Liver (tissue), 8 donors: ENCODE measurements at regions not wholly inside any gene's neighbourhood (a gene's known extent, or its start where the extent isn't known, plus 50 kb on each side); places are given as distances from the start of the nearest gene placed in this dataset.

Experiments used
- DNase-seq: peaks from one replicate; pipeline ENCODE4 v3.0.0-alpha.2; 2017; ENCODE audit warnings: low spot score
- H3K27ac ChIP-seq, 2 donors: one replicate each; pipeline ENCODE4 v1.7.0; 2013; ENCODE audit warnings: inconsistent platforms in 2 of 2, low read length in 2 of 2, control low read depth in 1 of 2, low read depth in 1 of 2, mild to moderate bottlenecking in 1 of 2
- H3K27me3 ChIP-seq, 4 donors: one replicate each; pipeline versions ENCODE4 v1.6.1 to v1.7.0; 2013; ENCODE audit warnings: low read length in 3 of 4, inconsistent platforms in 1 of 4, mild to moderate bottlenecking in 1 of 4, moderate library complexity in 1 of 4; ENCODE audit not compliant: control insufficient read depth in 4 of 4, insufficient read depth in 4 of 4
- H3K36me3 ChIP-seq, 4 donors: one replicate each; pipeline versions ENCODE4 v1.6.1 to v1.7.0; 2013; ENCODE audit warnings: low read length in 3 of 4, mild to moderate bottlenecking in 3 of 4, low read depth in 1 of 4, moderate library complexity in 1 of 4; ENCODE audit not compliant: control insufficient read depth in 4 of 4, insufficient read depth in 3 of 4
- H3K4me1 ChIP-seq, 4 donors: one replicate each; pipeline versions ENCODE4 v1.6.1 to v1.7.0; 2013; ENCODE audit warnings: low read length in 3 of 4, mild to moderate bottlenecking in 3 of 4, moderate library complexity in 1 of 4; ENCODE audit not compliant: control insufficient read depth in 4 of 4, insufficient read depth in 4 of 4
- H3K4me3 ChIP-seq, 3 donors: one replicate each; pipeline versions ENCODE4 v1.6.1 to v1.7.0; 2013; ENCODE audit warnings: low read length in 3 of 3, control low read depth in 1 of 3, low read depth in 1 of 3, mild to moderate bottlenecking in 1 of 3
- H3K9ac ChIP-seq, 2 donors: one replicate each; pipeline ENCODE4 v1.7.0; 2013; ENCODE audit warnings: low read length in 2 of 2, mild to moderate bottlenecking in 2 of 2, moderate library complexity in 2 of 2, control low read depth in 1 of 2, low read depth in 1 of 2
- H3K9me3 ChIP-seq, 4 donors: one replicate each; pipeline versions ENCODE4 v1.6.1 to v1.7.0; 2013; ENCODE audit warnings: low read length in 3 of 4; ENCODE audit not compliant: control insufficient read depth in 4 of 4
- ATF3 ChIP-seq: IDR thresholded peaks from 2 replicates; pipeline ENCODE4 v1.6.1; 2016; ENCODE audit warnings: antibody characterized with exemption
- CTCF ChIP-seq: fragments of 150-350 bp; IDR thresholded peaks from 2 replicates; pipeline ENCODE4 v1.5.1; 2017; ENCODE audit warnings: improper control_type of control experiment, low read depth, low read length; ENCODE audit not compliant: missing input control
- EGR1 ChIP-seq, 2 donors: IDR thresholded peaks; 2 replicates each; pipeline ENCODE4 v1.6.1; 2016 to 2018; ENCODE audit warnings: antibody characterized with exemption in 2 of 2, low read depth in 2 of 2
- FOXA1 ChIP-seq: IDR thresholded peaks from 2 replicates; pipeline ENCODE4 v1.6.1; 2016; ENCODE audit warnings: antibody characterized with exemption
- FOXA2 ChIP-seq: IDR thresholded peaks from 2 replicates; pipeline ENCODE4 v1.6.1; 2016; ENCODE audit warnings: antibody characterized with exemption
- GABPA ChIP-seq, 2 donors: IDR thresholded peaks in 1 of 2; conservative IDR thresholded peaks in 1 of 2; 2 replicates each; pipeline ENCODE4 v1.6.1; 2016; ENCODE audit warnings: antibody characterized with exemption in 2 of 2, mild to moderate bottlenecking in 1 of 2, moderate library complexity in 1 of 2
- HNF4A ChIP-seq, 2 donors: conservative IDR thresholded peaks; 2 replicates each; pipeline ENCODE4 v1.6.1; 2016; ENCODE audit warnings: antibody characterized with exemption in 2 of 2, mild to moderate bottlenecking in 2 of 2
- HNF4G ChIP-seq: IDR thresholded peaks from 2 replicates; pipeline ENCODE4 v1.6.1; 2016; ENCODE audit warnings: antibody characterized with exemption
- JUND ChIP-seq, 2 donors: IDR thresholded peaks; 2 replicates each; pipeline ENCODE4 v1.6.1; 2016; ENCODE audit warnings: antibody characterized with exemption in 2 of 2
- MAX ChIP-seq: IDR thresholded peaks from 2 replicates; pipeline ENCODE4 v1.6.1; 2016; ENCODE audit warnings: antibody characterized with exemption
- NR2F2 ChIP-seq: IDR thresholded peaks from 2 replicates; pipeline ENCODE4 v1.6.1; 2016; ENCODE audit warnings: antibody characterized with exemption
- RAD21 ChIP-seq, 2 donors: IDR thresholded peaks; 2 replicates each; pipeline ENCODE4 v1.6.1; 2016; ENCODE audit warnings: antibody characterized with exemption in 2 of 2, mild to moderate bottlenecking in 2 of 2
- REST ChIP-seq: IDR thresholded peaks from 2 replicates; pipeline ENCODE4 v1.6.1; 2016; ENCODE audit warnings: antibody characterized with exemption, mild to moderate bottlenecking
- RXRA ChIP-seq, 2 donors: IDR thresholded peaks; 2 replicates each; pipeline ENCODE4 v1.6.1; 2017 to 2018; ENCODE audit warnings: antibody characterized with exemption in 2 of 2, mild to moderate bottlenecking in 1 of 2
- SP1 ChIP-seq: IDR thresholded peaks from 2 replicates; pipeline ENCODE4 v1.6.1; 2018; ENCODE audit warnings: antibody characterized with exemption, mild to moderate bottlenecking
- TAF1 ChIP-seq: conservative IDR thresholded peaks from 2 replicates; pipeline ENCODE4 v1.6.1; 2016; ENCODE audit warnings: antibody characterized with exemption, mild to moderate bottlenecking
- YY1 ChIP-seq: IDR thresholded peaks from 2 replicates; pipeline ENCODE4 v1.6.1; 2016; ENCODE audit warnings: antibody characterized with exemption, mild to moderate bottlenecking
- ZBTB33 ChIP-seq: IDR thresholded peaks from 2 replicates; pipeline ENCODE4 v1.6.1; 2016; ENCODE audit warnings: antibody characterized with exemption
- WGBS: extraction: QIAGEN DNeasy Blood & Tissue Kit; methylation state at CpG from one replicate; pipeline ENCODE4 v1.1.7; 2013; 5-methylcytosine and 5-hydroxymethylcytosine counted together
- donor health status: healthy.
- donor health status: healthy.
- donor health status: healthy.
- donor health status: healthy.
- donor health status: healthy.

DNA sequence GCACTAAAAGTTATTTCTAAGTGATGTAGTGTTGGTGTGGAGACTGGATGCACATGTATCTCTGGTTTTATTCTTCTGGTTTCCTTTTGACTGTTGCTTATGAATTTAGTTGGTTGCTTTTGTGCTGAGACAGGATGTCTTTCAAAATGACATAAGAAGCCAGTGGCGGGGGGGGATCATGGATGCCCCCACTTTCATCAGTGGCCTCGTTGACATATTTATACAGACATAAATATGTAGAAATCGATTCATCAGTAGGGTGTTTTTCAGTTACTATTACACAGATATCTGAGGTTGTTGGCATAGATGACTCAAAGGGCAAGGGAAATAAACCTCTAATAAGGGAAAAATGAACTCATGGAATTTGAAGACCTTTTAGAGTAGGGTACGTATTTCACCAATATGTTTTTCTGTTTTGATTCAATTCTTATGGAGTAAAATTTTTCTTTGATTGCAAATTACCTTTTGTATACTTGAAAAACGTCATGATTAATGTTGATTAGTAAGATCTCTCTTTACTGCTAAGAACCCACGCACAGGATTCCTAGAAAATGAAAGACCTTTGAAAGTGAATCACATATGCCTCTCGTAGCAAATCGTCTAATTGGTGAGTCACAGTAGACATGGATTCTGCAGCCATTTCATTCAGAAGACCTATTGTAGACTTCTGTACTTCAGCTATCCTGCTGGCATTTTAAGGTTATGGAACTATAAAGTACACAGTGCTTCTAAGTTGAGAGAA is 97.4 kb upstream of the RBMS3 start:
- no peak overlapping the region for H3K4me3 ChIP-seq
- H3K27ac ChIP-seq, result no peak overlapping the region
- no peaks in the 10 kb centered on the region for H3K4me1 ChIP-seq
- H3K36me3 ChIP-seq, result no peaks in the 10 kb centered on the region
- no peak for DNase-seq
- no peaks in the 10 kb centered on the region for H3K27me3 ChIP-seq
- WGBS, result 82% methylated on average over 8 of the region's 8 CpGs
- H3K9me3 ChIP-seq, result no peaks in the 10 kb centered on the region
- TF ChIP-seq EGR1 (IDR thresholded peaks at IDR 0.05; ENCODE audit: low read depth in 2 of 2), result no peak
- no peak for TF ChIP-seq RAD21 (IDR thresholded peaks at IDR 0.05)
- no peak for TF ChIP-seq YY1
- no peak for TF ChIP-seq HNF4G
- no peak for TF ChIP-seq GABPA (IDR thresholded peaks at IDR 0.05 in 1 of 2, conservative IDR thresholded peaks at IDR 0.05 in 1 of 2)
- TF ChIP-seq TAF1, result no peak
- no peak for TF ChIP-seq MAX
- no peak for TF ChIP-seq ATF3
- TF ChIP-seq ZBTB33, result no peak
- no peak for TF ChIP-seq REST
- no peak for TF ChIP-seq NR2F2
- no peak for TF ChIP-seq FOXA2
- TF ChIP-seq FOXA1, result no peak
- TF ChIP-seq RXRA (IDR thresholded peaks at IDR 0.05), result no peak
- TF ChIP-seq JUND (IDR thresholded peaks at IDR 0.05), result no peak
- TF ChIP-seq CTCF, result no peak
- TF ChIP-seq HNF4A (conservative IDR thresholded peaks at IDR 0.05), result no peak
- TF ChIP-seq SP1, result no peak
- no peak overlapping the region for H3K9ac ChIP-seq
